ENCODE measurements at regions not wholly inside any gene's neighbourhood (a gene's known extent, or its start where the extent isn't known, plus 50 kb on each side); places are given as distances from the start of the nearest gene placed in this dataset.

DNA sequence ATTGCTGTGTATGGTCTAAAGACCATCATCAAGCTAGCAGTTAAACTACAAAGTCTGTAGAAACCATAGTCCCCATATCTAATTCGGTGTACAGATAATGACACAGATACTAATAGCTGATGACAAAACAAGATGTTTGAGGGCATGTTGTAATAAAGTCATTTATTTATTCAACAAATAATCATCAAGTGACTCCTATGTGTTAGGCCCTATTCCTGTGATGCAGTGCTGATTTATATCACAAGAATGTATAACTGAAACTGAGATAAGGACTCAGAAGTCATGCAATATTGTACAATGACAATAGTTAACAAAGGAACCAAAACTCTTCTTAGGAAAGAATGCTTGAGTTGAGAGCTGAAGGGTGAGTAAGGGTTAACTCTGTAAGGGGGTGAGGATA, 315.0 kb upstream of the NR3C2 start:
- Histone ChIP-seq H3K9me3 (ENCODE audit: control extremely low read depth in 1 of 5, control insufficient read depth in 4 of 5, insufficient read depth in 2 of 5, low read depth in 1 of 5, low read length in 4 of 5) (peaks cover 0 to 3% (median 0%) of the 10 kb centered on the region in 5 experiments), H3K4me3 (ENCODE audit: control insufficient read depth in 1 of 7, extremely low read depth in 1 of 7, insufficient read depth in 4 of 7, low read depth in 2 of 7, low read length in 6 of 7) (no peak overlapping the region), H3K36me3 (ENCODE audit: control insufficient read depth in 4 of 4, insufficient read depth in 4 of 4, low read length in 3 of 4) (no peaks in the 10 kb centered on the region), H3K27me3 (replicated peaks in 2 of 5; ENCODE audit: control insufficient read depth in 4 of 5, insufficient read depth in 5 of 5, low read length in 4 of 5) (no peaks in the 10 kb centered on the region), H3K4me1 (ENCODE audit: control extremely low read depth in 1 of 4, control insufficient read depth in 4 of 4, insufficient read depth in 4 of 4, low read length in 3 of 4) (no peaks in the 10 kb centered on the region), H3K27ac (ENCODE audit: insufficient read depth in 1 of 2, low read depth in 1 of 2, low read length in 2 of 2, poor library complexity in 1 of 2, severe bottlenecking in 2 of 2) (no peak overlapping the region)
- no CpG with 5 or more reads among the region's 1 CpG for WGBS (ENCODE audit: insufficient coverage)
- POLR2A ChIA-PET = no interaction called here
- CTCF ChIA-PET = no interaction called here
- no peak for DNase-seq

DNA sequence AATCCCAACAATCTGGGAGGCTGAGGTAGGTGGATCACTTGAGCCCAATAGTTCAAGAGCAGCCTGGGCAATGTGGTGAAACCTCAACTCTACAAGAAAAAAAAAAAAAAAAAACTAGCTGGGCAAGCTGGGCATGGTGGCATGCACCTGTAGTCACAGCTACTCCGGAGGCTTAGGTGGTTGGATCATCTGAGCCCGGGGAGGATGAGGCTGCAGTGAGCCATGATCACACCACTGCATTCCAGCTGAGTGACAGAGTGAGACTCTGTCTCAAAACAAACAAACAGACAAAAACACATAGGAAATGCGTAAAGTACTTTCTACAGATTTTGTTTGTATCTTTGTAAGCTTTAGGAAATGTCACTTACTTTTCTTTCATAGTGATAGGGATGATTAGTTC, 307.2 kb upstream of the NR3C2 start:
- Histone ChIP-seq H3K4me3 (ENCODE audit: control insufficient read depth in 1 of 7, extremely low read depth in 1 of 7, insufficient read depth in 4 of 7, low read depth in 2 of 7, low read length in 6 of 7) (no peak overlapping the region), H3K27me3 (replicated peaks in 2 of 5; ENCODE audit: control insufficient read depth in 4 of 5, insufficient read depth in 5 of 5, low read length in 4 of 5) (no peaks in the 10 kb centered on the region), H3K27ac (ENCODE audit: insufficient read depth in 1 of 2, low read depth in 1 of 2, low read length in 2 of 2, poor library complexity in 1 of 2, severe bottlenecking in 2 of 2) (no peak overlapping the region), H3K4me1 (ENCODE audit: control extremely low read depth in 1 of 4, control insufficient read depth in 4 of 4, insufficient read depth in 4 of 4, low read length in 3 of 4) (no peaks in the 10 kb centered on the region), H3K36me3 (ENCODE audit: control insufficient read depth in 4 of 4, insufficient read depth in 4 of 4, low read length in 3 of 4) (no peaks in the 10 kb centered on the region), H3K9me3 (ENCODE audit: control extremely low read depth in 1 of 5, control insufficient read depth in 4 of 5, insufficient read depth in 2 of 5, low read depth in 1 of 5, low read length in 4 of 5) (no peaks in the 10 kb centered on the region)
- 87% methylated on average over 2 of the region's 3 CpGs for WGBS (ENCODE audit: insufficient coverage)
- DNase-seq = no peak
- POLR2A ChIA-PET = no interaction called here
- CTCF ChIA-PET = no interaction called here

DNA sequence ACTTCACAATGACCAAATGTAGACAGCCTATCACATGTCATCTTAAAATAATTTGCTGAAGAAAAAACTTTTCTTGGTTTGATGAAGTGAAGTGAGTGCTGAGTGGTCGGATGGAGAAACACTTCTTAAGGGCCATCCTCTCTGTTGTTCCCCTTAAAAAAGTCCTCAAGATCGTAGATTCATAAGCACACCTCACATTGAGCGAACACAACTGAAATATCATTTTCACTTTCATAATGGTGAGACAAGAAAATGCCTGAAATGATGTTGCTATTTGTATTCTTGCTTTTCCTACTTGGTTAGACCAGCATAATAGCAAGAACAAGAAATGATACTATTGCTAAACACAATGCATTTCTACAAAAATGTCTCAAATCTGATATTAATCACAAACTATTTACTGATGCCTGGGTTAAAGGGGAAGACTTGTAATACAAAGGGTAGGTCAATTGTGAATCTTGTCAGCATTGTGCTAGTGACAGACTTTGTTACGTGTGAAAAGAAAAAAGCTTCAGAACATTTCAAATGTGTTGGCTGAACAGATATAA, 305.6 kb upstream of the NR3C2 start:
- H3K4me1 ChIP-seq (ENCODE audit: control extremely low read depth in 1 of 4, control insufficient read depth in 4 of 4, insufficient read depth in 4 of 4, low read length in 3 of 4) = no peaks in the 10 kb centered on the region
- no peaks in the 10 kb centered on the region for H3K9me3 ChIP-seq (ENCODE audit: control extremely low read depth in 1 of 5, control insufficient read depth in 4 of 5, insufficient read depth in 2 of 5, low read depth in 1 of 5, low read length in 4 of 5)
- POLR2A ChIA-PET = no interaction called here
- DNase-seq = no peak
- CTCF ChIA-PET = no interaction called here
- no peak overlapping the region for H3K4me3 ChIP-seq (ENCODE audit: control insufficient read depth in 1 of 7, extremely low read depth in 1 of 7, insufficient read depth in 4 of 7, low read depth in 2 of 7, low read length in 6 of 7)
- H3K27me3 ChIP-seq (replicated peaks in 2 of 5; ENCODE audit: control insufficient read depth in 4 of 5, insufficient read depth in 5 of 5, low read length in 4 of 5) = no peaks in the 10 kb centered on the region
- no peaks in the 10 kb centered on the region for H3K36me3 ChIP-seq (ENCODE audit: control insufficient read depth in 4 of 4, insufficient read depth in 4 of 4, low read length in 3 of 4)
- no peak overlapping the region for H3K27ac ChIP-seq (ENCODE audit: insufficient read depth in 1 of 2, low read depth in 1 of 2, low read length in 2 of 2, poor library complexity in 1 of 2, severe bottlenecking in 2 of 2)
- 100% methylated on average over 1 of the region's 4 CpGs for WGBS (ENCODE audit: insufficient coverage)

DNA sequence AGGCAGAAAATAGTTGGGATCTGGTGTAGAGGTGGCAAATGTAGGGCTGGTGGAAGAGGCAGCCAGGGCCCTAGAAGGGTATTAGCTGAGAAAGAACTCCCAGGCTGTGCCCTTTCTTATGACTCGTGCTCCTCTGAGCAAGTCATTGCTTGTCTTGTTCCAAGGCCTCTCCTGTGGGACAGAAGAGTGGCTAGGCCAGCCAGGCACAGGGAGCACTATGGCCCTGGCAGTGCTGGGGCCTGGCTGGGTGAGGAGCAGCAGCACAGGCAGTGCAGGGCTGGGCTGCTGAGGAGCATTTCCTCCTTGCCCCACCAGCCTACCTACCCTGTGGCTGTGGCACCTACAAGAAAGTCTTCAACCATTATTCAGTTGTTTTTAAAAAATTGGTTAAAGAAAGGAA, 298.5 kb upstream of the NR3C2 start:
- ChIA-PET POLR2A (no interaction called here), CTCF (no interaction called here)
- Histone ChIP-seq H3K4me3 (ENCODE audit: control insufficient read depth in 1 of 7, extremely low read depth in 1 of 7, insufficient read depth in 4 of 7, low read depth in 2 of 7, low read length in 6 of 7) (no peak overlapping the region), H3K4me1 (ENCODE audit: control extremely low read depth in 1 of 4, control insufficient read depth in 4 of 4, insufficient read depth in 4 of 4, low read length in 3 of 4) (no peaks in the 10 kb centered on the region), H3K9me3 (ENCODE audit: control extremely low read depth in 1 of 5, control insufficient read depth in 4 of 5, insufficient read depth in 2 of 5, low read depth in 1 of 5, low read length in 4 of 5) (peaks cover 0 to 2% (median 0%) of the 10 kb centered on the region in 5 experiments), H3K27ac (ENCODE audit: insufficient read depth in 1 of 2, low read depth in 1 of 2, low read length in 2 of 2, poor library complexity in 1 of 2, severe bottlenecking in 2 of 2) (no peak overlapping the region), H3K36me3 (ENCODE audit: control insufficient read depth in 4 of 4, insufficient read depth in 4 of 4, low read length in 3 of 4) (no peaks in the 10 kb centered on the region), H3K27me3 (replicated peaks in 2 of 5; ENCODE audit: control insufficient read depth in 4 of 5, insufficient read depth in 5 of 5, low read length in 4 of 5) (no peaks in the 10 kb centered on the region)
- WGBS (ENCODE audit: insufficient coverage) = 85% methylated on average over 1 of the region's 1 CpG
- DNase-seq = no peak

DNA sequence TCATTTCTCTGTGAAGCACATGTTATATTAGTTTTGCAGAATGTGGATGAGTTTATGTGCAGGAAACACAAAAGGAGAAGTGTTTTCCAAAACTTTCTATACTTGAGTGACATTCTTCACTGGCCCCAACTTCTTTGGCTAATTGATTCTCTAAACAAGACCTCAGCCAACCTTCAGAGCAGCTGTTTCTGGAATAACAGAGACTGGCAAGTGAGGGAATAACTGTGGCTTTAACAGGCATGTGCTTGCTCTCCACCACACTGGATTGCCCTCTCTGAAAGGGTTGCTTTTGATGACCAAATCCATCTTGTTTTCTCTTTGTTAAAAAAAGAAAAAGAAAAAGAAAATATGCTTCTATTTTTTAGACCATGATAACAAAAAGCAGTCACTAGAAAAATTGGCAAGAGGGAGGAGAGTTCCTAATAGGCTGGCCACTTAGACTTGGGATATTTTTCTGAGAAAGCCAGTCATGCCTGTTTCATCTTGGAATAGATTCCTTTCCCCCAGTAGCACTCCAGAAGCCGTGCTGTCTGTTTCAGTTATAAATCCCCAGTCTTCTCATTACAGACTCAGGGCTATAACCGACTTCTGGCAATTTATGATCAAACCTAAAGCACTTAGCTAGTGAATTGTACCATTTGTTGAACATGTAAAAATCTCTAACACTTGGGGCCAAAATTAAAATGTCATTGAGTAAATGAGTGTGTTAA, 295.0 kb upstream of the NR3C2 start:
- Histone ChIP-seq H3K4me3 (ENCODE audit: control insufficient read depth in 1 of 7, extremely low read depth in 1 of 7, insufficient read depth in 4 of 7, low read depth in 2 of 7, low read length in 6 of 7) (no peak overlapping the region), H3K27ac (ENCODE audit: insufficient read depth in 1 of 2, low read depth in 1 of 2, low read length in 2 of 2, poor library complexity in 1 of 2, severe bottlenecking in 2 of 2) (no peak overlapping the region), H3K4me1 (ENCODE audit: control extremely low read depth in 1 of 4, control insufficient read depth in 4 of 4, insufficient read depth in 4 of 4, low read length in 3 of 4) (no peaks in the 10 kb centered on the region), H3K27me3 (replicated peaks in 2 of 5; ENCODE audit: control insufficient read depth in 4 of 5, insufficient read depth in 5 of 5, low read length in 4 of 5) (no peaks in the 10 kb centered on the region), H3K36me3 (ENCODE audit: control insufficient read depth in 4 of 4, insufficient read depth in 4 of 4, low read length in 3 of 4) (no peaks in the 10 kb centered on the region), H3K9me3 (ENCODE audit: control extremely low read depth in 1 of 5, control insufficient read depth in 4 of 5, insufficient read depth in 2 of 5, low read depth in 1 of 5, low read length in 4 of 5) (peaks cover 0 to 2% (median 0%) of the 10 kb centered on the region in 5 experiments)
- DNase-seq = no peak
- ChIA-PET CTCF (no interaction called here), POLR2A (no interaction called here)
- 88% methylated on average over 1 of the region's 2 CpGs for WGBS (ENCODE audit: insufficient coverage)

DNA sequence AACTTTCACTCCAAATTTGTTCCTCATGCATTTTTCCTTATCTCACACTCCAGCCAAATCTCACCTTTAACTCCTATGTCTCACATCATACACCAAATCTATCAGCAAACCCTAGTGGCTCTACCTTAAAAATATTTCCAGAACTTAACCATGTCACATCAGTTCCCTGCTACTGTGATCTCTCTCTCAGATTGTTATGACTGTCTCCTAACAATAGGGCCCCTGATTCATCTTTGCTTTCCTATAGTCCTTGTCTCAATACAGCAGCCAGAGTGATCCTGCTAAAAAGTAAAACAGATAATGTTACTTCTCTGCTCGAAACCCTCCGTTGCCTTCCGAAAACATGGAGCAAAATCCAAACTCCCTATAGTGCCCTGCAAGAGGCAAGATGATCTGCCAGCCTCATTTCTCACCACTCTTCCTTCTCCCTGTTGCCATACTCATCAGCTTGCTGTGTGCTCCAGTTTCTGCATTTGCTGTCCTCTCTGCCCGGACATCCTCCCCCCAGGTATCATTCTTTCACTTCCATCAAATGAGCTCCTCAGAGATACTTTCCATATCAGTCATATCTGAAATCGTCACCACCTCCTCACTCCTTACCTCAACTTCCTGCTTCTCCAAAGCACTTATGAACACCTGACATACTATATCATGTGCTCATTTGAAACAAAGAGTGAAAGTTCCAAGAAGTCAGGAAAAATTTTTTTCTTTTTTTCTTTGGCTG, 293.4 kb upstream of the NR3C2 start:
- H3K4me1 ChIP-seq (ENCODE audit: control extremely low read depth in 1 of 4, control insufficient read depth in 4 of 4, insufficient read depth in 4 of 4, low read length in 3 of 4) = no peaks in the 10 kb centered on the region
- no peak for DNase-seq
- H3K4me3 ChIP-seq (ENCODE audit: control insufficient read depth in 1 of 7, extremely low read depth in 1 of 7, insufficient read depth in 4 of 7, low read depth in 2 of 7, low read length in 6 of 7) = no peak overlapping the region
- H3K36me3 ChIP-seq (ENCODE audit: control insufficient read depth in 4 of 4, insufficient read depth in 4 of 4, low read length in 3 of 4) = no peaks in the 10 kb centered on the region
- peaks cover 0 to 2% (median 0%) of the 10 kb centered on the region in 5 experiments for H3K9me3 ChIP-seq (ENCODE audit: control extremely low read depth in 1 of 5, control insufficient read depth in 4 of 5, insufficient read depth in 2 of 5, low read depth in 1 of 5, low read length in 4 of 5)
- no peaks in the 10 kb centered on the region for H3K27me3 ChIP-seq (replicated peaks in 2 of 5; ENCODE audit: control insufficient read depth in 4 of 5, insufficient read depth in 5 of 5, low read length in 4 of 5)
- no peak overlapping the region for H3K27ac ChIP-seq (ENCODE audit: insufficient read depth in 1 of 2, low read depth in 1 of 2, low read length in 2 of 2, poor library complexity in 1 of 2, severe bottlenecking in 2 of 2)
- POLR2A ChIA-PET = no interaction called here
- WGBS (ENCODE audit: insufficient coverage) = 74% methylated on average over 5 of the region's 5 CpGs
- CTCF ChIA-PET = no interaction called here

DNA sequence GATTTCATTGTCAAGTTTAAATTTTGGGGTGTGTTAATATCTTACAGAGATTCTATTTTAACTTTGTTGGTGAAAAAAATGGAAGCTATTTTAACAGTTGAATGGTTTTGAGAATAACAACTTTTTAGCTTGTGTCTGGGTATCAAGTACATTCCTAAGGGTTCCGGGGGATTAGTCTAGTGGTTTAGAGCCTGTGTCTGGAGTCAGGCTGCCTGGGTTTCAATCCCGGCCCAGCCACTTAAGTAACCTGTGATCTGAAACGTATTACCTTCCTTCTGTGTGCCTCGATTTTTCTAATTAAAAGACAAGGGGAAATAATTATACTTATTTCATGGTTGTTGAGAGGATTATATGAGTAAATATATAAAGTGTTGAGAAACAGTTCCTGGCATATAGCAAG, 288.6 kb upstream of the NR3C2 start:
- no peak for DNase-seq
- POLR2A ChIA-PET = no interaction called here
- H3K4me3 ChIP-seq (ENCODE audit: control insufficient read depth in 1 of 7, extremely low read depth in 1 of 7, insufficient read depth in 4 of 7, low read depth in 2 of 7, low read length in 6 of 7) = no peak overlapping the region
- CTCF ChIA-PET = interaction anchor here (1.0 kb wide), 1 partner anchor 53 kb away, joined by 3 read pairs; no protein-coding TSS in a partner anchor
- no peak overlapping the region for H3K27ac ChIP-seq (ENCODE audit: insufficient read depth in 1 of 2, low read depth in 1 of 2, low read length in 2 of 2, poor library complexity in 1 of 2, severe bottlenecking in 2 of 2)
- H3K9me3 ChIP-seq (ENCODE audit: control extremely low read depth in 1 of 5, control insufficient read depth in 4 of 5, insufficient read depth in 2 of 5, low read depth in 1 of 5, low read length in 4 of 5) = no peaks in the 10 kb centered on the region
- 92% methylated on average over 2 of the region's 4 CpGs for WGBS (ENCODE audit: insufficient coverage)
- no peaks in the 10 kb centered on the region for H3K36me3 ChIP-seq (ENCODE audit: control insufficient read depth in 4 of 4, insufficient read depth in 4 of 4, low read length in 3 of 4)
- H3K27me3 ChIP-seq (replicated peaks in 2 of 5; ENCODE audit: control insufficient read depth in 4 of 5, insufficient read depth in 5 of 5, low read length in 4 of 5) = no peaks in the 10 kb centered on the region
- no peaks in the 10 kb centered on the region for H3K4me1 ChIP-seq (ENCODE audit: control extremely low read depth in 1 of 4, control insufficient read depth in 4 of 4, insufficient read depth in 4 of 4, low read length in 3 of 4)
